HG02798 (cell line): ENCODE measurements at regions not wholly inside any gene's neighbourhood (a gene's known extent, or its start where the extent isn't known, plus 50 kb on each side); places are given as distances from the start of the nearest gene placed in this dataset.
"Not testable (repeated sequence)": the region's sequence is repeated elsewhere in the genome, so short reads cannot be mapped to it uniquely, and the experiment has no call there.

Source experiments
- ATAC-seq: cut with Tn5 transposase; IDR thresholded peaks from one replicate; pipeline ENCODE4 v1.9.1; 2021; ENCODE audit warnings: mild to moderate bottlenecking; ENCODE audit not compliant: unreplicated experiment, poor library complexity

- ATAC-seq, result no peak
Observed at GRCh38 chr5:87674235-87674634, 261.5 kb upstream of the CCNH start.

- no peak for ATAC-seq
Observed at GRCh38 chr5:87671146-87671545, 258.4 kb upstream of the CCNH start.

- ATAC-seq, result no peak
Observed at GRCh38 chr5:87665166-87665565, 252.4 kb upstream of the CCNH start.

GRCh38 chr5:87661784-87662566 is 249.2 kb upstream of the CCNH start:
- no peak for ATAC-seq

- no peak for ATAC-seq
Observed at GRCh38 chr5:87653242-87653641, 240.5 kb upstream of the CCNH start.

- no peak for ATAC-seq
Observed at GRCh38 chr5:87650284-87650683, 237.6 kb upstream of the CCNH start.

- no peak for ATAC-seq
Observed at GRCh38 chr5:87649455-87649854, 236.7 kb upstream of the CCNH start.

GRCh38 chr5:87645224-87645623 is 232.5 kb upstream of the CCNH start:
- ATAC-seq, result no peak

GRCh38 chr5:87640902-87641301 is 228.2 kb upstream of the CCNH start:
- no peak for ATAC-seq

GRCh38 chr5:87627363-87627762 is 214.6 kb upstream of the CCNH start:
- no peak for ATAC-seq

- ATAC-seq, result no peak
Observed at GRCh38 chr5:87608385-87608784, 195.7 kb upstream of the CCNH start.

GRCh38 chr5:87605663-87606062 is 192.9 kb upstream of the CCNH start:
- no peak for ATAC-seq

GRCh38 chr5:87599778-87600177 is 187.0 kb upstream of the CCNH start:
- no peak for ATAC-seq

GRCh38 chr5:87598460-87598859 is 185.7 kb upstream of the CCNH start:
- no peak for ATAC-seq

- ATAC-seq, result no peak
Observed at GRCh38 chr5:87594566-87594965, 181.8 kb upstream of the CCNH start.

GRCh38 chr5:87589587-87589986 is 176.9 kb upstream of the CCNH start:
- no peak for ATAC-seq

- ATAC-seq, result no peak
Observed at GRCh38 chr5:87588316-87588715, 175.6 kb upstream of the CCNH start.

GRCh38 chr5:87583704-87584103 is 171.0 kb upstream of the CCNH start:
- not testable (repeated sequence) for ATAC-seq

GRCh38 chr5:87582149-87582548 is 169.4 kb upstream of the CCNH start:
- no peak for ATAC-seq

GRCh38 chr5:87581661-87582060 is 168.9 kb upstream of the CCNH start:
- ATAC-seq, result no peak

GRCh38 chr5:87579678-87580077 is 166.9 kb upstream of the CCNH start:
- no peak for ATAC-seq

- no peak for ATAC-seq
Observed at GRCh38 chr5:87576867-87577266, 164.1 kb upstream of the CCNH start.
